ENCODE measurements at regions not wholly inside any gene's neighbourhood (a gene's known extent, or its start where the extent isn't known, plus 50 kb on each side); places are given as distances from the start of the nearest gene placed in this dataset.

GRCh38 chr2:142649581-142649980 lies 227.9 kb upstream of the KYNU start:
- TF ChIP-seq CTCF (IDR thresholded peaks at IDR 0.05; ENCODE audit: extremely low read depth, low read depth, low read length) = no peak
- no peak overlapping the region for H3K27ac ChIP-seq (ENCODE audit: low read depth, low read length)

DNA sequence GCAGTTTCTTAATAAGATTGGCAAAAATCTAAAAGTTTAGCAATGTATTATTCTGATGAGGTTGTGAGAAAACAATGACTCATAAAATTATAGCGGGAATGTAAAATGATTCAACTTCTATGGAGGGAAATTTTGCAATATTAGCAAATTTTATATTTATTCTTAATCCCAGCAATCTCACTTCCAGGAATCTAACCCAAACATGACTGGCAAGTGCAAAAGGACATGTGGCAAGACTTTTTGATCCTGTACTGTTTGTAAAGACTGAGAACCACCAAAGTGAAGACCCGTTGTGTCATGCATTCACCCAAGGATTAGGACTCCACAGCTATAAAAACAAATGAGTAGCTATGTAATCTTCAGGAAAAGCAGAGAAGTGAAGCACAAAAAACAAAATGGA lies 234.8 kb upstream of the KYNU start:
- Histone ChIP-seq H3K9me3 (ENCODE audit: low read depth, low read length) (no peaks in the 10 kb centered on the region), H3K4me2 (ENCODE audit: insufficient read depth, low read length) (no peak overlapping the region), H4K20me1 (ENCODE audit: insufficient read depth, low read length) (no peaks in the 10 kb centered on the region), H3K36me3 (ENCODE audit: insufficient read depth, low read length) (no peaks in the 10 kb centered on the region), H3K4me1 (ENCODE audit: insufficient read depth, low read length) (no peaks in the 10 kb centered on the region), H3K27me3 (ENCODE audit: insufficient read depth, low read length) (no peaks in the 10 kb centered on the region), H3K79me2 (ENCODE audit: insufficient read depth, low read length) (no peaks in the 10 kb centered on the region), H3K27ac (ENCODE audit: low read depth, low read length) (no peak overlapping the region), H2AFZ (ENCODE audit: low read length) (no peak overlapping the region), H3K4me3 (ENCODE audit: insufficient read depth, low read length) (no peak overlapping the region)
- no peak for TF ChIP-seq CTCF (IDR thresholded peaks at IDR 0.05; ENCODE audit: extremely low read depth, low read depth, low read length)
- no peak for DNase-seq (ENCODE audit: insufficient read length, low spot score, missing footprints)

More at GRCh38 chr2:142649581-142649980, 227.9 kb upstream of the KYNU start:
- no peaks in the 10 kb centered on the region for H3K4me1 ChIP-seq (ENCODE audit: insufficient read depth, low read length)
- H3K27me3 ChIP-seq (ENCODE audit: insufficient read depth, low read length) = no peaks in the 10 kb centered on the region
- no peaks in the 10 kb centered on the region for H4K20me1 ChIP-seq (ENCODE audit: insufficient read depth, low read length)
- H3K4me2 ChIP-seq (ENCODE audit: insufficient read depth, low read length) = no peak overlapping the region
- no peak overlapping the region for H2AFZ ChIP-seq (ENCODE audit: low read length)
- H3K4me3 ChIP-seq (ENCODE audit: insufficient read depth, low read length) = no peak overlapping the region
- no peak for DNase-seq (ENCODE audit: insufficient read length, low spot score, missing footprints)
- no peaks in the 10 kb centered on the region for H3K79me2 ChIP-seq (ENCODE audit: insufficient read depth, low read length)
- no peaks in the 10 kb centered on the region for H3K36me3 ChIP-seq (ENCODE audit: insufficient read depth, low read length)
- no peaks in the 10 kb centered on the region for H3K9me3 ChIP-seq (ENCODE audit: low read depth, low read length)

DNA sequence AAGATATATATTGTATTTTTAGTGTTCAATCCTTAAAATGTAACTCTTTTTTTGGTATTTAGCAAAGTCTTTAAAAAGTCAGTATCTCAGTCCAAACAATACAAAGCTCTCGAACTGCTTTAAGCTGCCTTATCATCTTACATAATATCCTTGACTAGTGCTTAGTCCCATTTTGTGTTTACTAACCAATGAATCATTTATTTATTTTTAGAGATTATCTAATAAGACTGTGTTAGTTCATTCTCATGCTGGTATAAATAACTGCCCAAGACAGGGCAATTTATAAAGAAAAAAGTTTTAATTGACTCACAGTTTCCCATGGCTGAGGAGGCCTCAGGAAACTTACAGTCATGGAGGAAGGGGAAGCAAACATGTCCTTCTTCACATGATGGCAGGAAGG lies 248.3 kb upstream of the KYNU start:
- H3K36me3 ChIP-seq (ENCODE audit: insufficient read depth, low read length) = no peaks in the 10 kb centered on the region
- H3K79me2 ChIP-seq (ENCODE audit: insufficient read depth, low read length) = no peaks in the 10 kb centered on the region
- DNase-seq (ENCODE audit: insufficient read length, low spot score, missing footprints) = no peak
- no peaks in the 10 kb centered on the region for H4K20me1 ChIP-seq (ENCODE audit: insufficient read depth, low read length)
- H3K4me3 ChIP-seq (ENCODE audit: insufficient read depth, low read length) = no peak overlapping the region
- no peaks in the 10 kb centered on the region for H3K9me3 ChIP-seq (ENCODE audit: low read depth, low read length)
- no peaks in the 10 kb centered on the region for H3K27me3 ChIP-seq (ENCODE audit: insufficient read depth, low read length)
- H3K4me1 ChIP-seq (ENCODE audit: insufficient read depth, low read length) = no peaks in the 10 kb centered on the region
- no peak overlapping the region for H2AFZ ChIP-seq (ENCODE audit: low read length)
- no peak overlapping the region for H3K4me2 ChIP-seq (ENCODE audit: insufficient read depth, low read length)
- no peak for TF ChIP-seq CTCF (IDR thresholded peaks at IDR 0.05; ENCODE audit: extremely low read depth, low read depth, low read length)
- no peak overlapping the region for H3K27ac ChIP-seq (ENCODE audit: low read depth, low read length)

GRCh38 chr2:142621287-142621686 lies 256.2 kb upstream of the KYNU start:
- TF ChIP-seq CTCF (IDR thresholded peaks at IDR 0.05; ENCODE audit: extremely low read depth, low read depth, low read length) = no peak
- Histone ChIP-seq H4K20me1 (ENCODE audit: insufficient read depth, low read length) (no peaks in the 10 kb centered on the region), H3K4me1 (ENCODE audit: insufficient read depth, low read length) (no peaks in the 10 kb centered on the region), H3K4me3 (ENCODE audit: insufficient read depth, low read length) (no peak overlapping the region), H3K4me2 (ENCODE audit: insufficient read depth, low read length) (no peak overlapping the region), H3K9me3 (ENCODE audit: low read depth, low read length) (no peaks in the 10 kb centered on the region), H3K36me3 (ENCODE audit: insufficient read depth, low read length) (no peaks in the 10 kb centered on the region), H3K27ac (ENCODE audit: low read depth, low read length) (no peak overlapping the region), H3K27me3 (ENCODE audit: insufficient read depth, low read length) (no peaks in the 10 kb centered on the region), H2AFZ (ENCODE audit: low read length) (no peak overlapping the region), H3K79me2 (ENCODE audit: insufficient read depth, low read length) (no peaks in the 10 kb centered on the region)
- DNase-seq (ENCODE audit: insufficient read length, low spot score, missing footprints) = no peak

All from osteoblast (primary cell).